ENCODE measurements at regions not wholly inside any gene's neighbourhood (a gene's known extent, or its start where the extent isn't known, plus 50 kb on each side); places are given as distances from the start of the nearest gene placed in this dataset.

DNA sequence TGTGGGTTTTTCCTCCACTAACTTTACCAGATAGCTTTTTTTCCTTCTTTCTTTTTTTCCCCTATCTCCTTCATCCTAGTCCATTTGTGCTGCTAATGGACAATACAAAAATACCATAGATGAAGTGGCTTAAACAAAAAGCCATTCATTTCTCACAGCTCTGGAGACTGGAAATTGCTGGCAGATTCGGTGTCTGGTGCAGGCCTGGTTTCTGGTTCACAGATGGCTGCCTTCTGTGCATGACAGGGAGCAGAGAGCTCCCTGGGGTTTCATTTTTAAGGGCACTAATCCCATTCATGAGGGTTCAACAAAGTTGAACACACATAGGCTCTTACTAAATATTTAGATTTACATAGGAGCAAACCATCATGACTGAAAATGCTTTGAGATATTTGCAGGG, 467.4 kb downstream of the TYW1 start:
- Histone ChIP-seq H3K14ac (replicated peaks; ENCODE audit: low read depth, low read length) (no peak overlapping the region), H4K20me1 (ENCODE audit: insufficient read depth, low read length) (no peaks in the 10 kb centered on the region), H3K36me3 (ENCODE audit: control insufficient read depth, insufficient read depth, low read length) (no peaks in the 10 kb centered on the region), H3K56ac (ENCODE audit: extremely low read depth, insufficient read depth, low read length) (no peak overlapping the region), H3K9me1 (ENCODE audit: insufficient read depth, low read length) (no peaks in the 10 kb centered on the region), H3K9me3 (ENCODE audit: control insufficient read depth, insufficient read depth, low read length) (peaks cover 5% of the 10 kb centered on the region; the same call in 1 of the 2 replicates), H3K4ac (ENCODE audit: low read depth, low read length) (no peak overlapping the region), H2AK5ac (ENCODE audit: low read depth, low read length) (no peak overlapping the region), H3K4me3 (ENCODE audit: insufficient read depth, low read depth, low read length) (no peak overlapping the region), H4K5ac (ENCODE audit: low read depth, low read length) (no peak overlapping the region), H4K8ac (ENCODE audit: low read depth in 2 of 2, low read length in 2 of 2) (no peak overlapping the region), H2BK120ac (ENCODE audit: low read depth, low read length) (no peak overlapping the region), H3K79me1 (ENCODE audit: low read depth in 1 of 2, low read length in 2 of 2) (no peaks in the 10 kb centered on the region), H3K27ac (ENCODE audit: insufficient read depth, low read length) (no peak overlapping the region), H2BK20ac (ENCODE audit: low read depth, low read length) (no peak overlapping the region), H4K91ac (ENCODE audit: insufficient read depth, low read depth, low read length) (no peak overlapping the region), H3K4me2 (ENCODE audit: low read depth, low read length) (no peak overlapping the region), H2BK5ac (ENCODE audit: low read depth, low read length, poor library complexity, severe bottlenecking) (no peak overlapping the region), H3K23ac (ENCODE audit: low read depth, low read length) (no peak overlapping the region), H2BK15ac (ENCODE audit: low read depth, low read length) (no peak overlapping the region), H3K9ac (ENCODE audit: low read depth, low read length) (no peak overlapping the region), H2AFZ (replicated peaks; ENCODE audit: low read length, poor library complexity) (no peak overlapping the region), H2AK9ac (replicated peaks; ENCODE audit: low read depth, low read length, poor library complexity) (no peak overlapping the region), H3K18ac (ENCODE audit: low read depth, low read length) (no peak overlapping the region), H3K27me3 (ENCODE audit: control insufficient read depth, insufficient read depth, low read length) (no peaks in the 10 kb centered on the region), H3K4me1 (ENCODE audit: control insufficient read depth, insufficient read depth, low read length) (no peaks in the 10 kb centered on the region)
- ChIA-PET CTCF (no interaction called here), POLR2A (ENCODE audit: unreplicated experiment) (no interaction called here)
- TF ChIP-seq CEBPB (IDR thresholded peaks at IDR 0.05; ENCODE audit: low read depth, low read length) (no peak), RCOR1 (IDR thresholded peaks at IDR 0.05; ENCODE audit: insufficient replicate concordance, low read length) (no peak), POLR2A (IDR thresholded peaks at IDR 0.05; ENCODE audit: low read depth, low read length) (no peak), NFE2L2 (IDR thresholded peaks at IDR 0.05; ENCODE audit: low read depth, low read length) (no peak), FOS (IDR thresholded peaks at IDR 0.05; ENCODE audit: low read depth, low read length) (no peak), MAFK (IDR thresholded peaks at IDR 0.05; ENCODE audit: low read depth, low read length) (no peak), RFX5 (IDR thresholded peaks at IDR 0.05; ENCODE audit: low read depth, low read length) (no peak), RAD21 (IDR thresholded peaks at IDR 0.05; ENCODE audit: low read length) (no peak), CHD1 (IDR thresholded peaks at IDR 0.05; ENCODE audit: low read depth, low read length) (no peak)
- TF ChIP-seq, protein P1, sequence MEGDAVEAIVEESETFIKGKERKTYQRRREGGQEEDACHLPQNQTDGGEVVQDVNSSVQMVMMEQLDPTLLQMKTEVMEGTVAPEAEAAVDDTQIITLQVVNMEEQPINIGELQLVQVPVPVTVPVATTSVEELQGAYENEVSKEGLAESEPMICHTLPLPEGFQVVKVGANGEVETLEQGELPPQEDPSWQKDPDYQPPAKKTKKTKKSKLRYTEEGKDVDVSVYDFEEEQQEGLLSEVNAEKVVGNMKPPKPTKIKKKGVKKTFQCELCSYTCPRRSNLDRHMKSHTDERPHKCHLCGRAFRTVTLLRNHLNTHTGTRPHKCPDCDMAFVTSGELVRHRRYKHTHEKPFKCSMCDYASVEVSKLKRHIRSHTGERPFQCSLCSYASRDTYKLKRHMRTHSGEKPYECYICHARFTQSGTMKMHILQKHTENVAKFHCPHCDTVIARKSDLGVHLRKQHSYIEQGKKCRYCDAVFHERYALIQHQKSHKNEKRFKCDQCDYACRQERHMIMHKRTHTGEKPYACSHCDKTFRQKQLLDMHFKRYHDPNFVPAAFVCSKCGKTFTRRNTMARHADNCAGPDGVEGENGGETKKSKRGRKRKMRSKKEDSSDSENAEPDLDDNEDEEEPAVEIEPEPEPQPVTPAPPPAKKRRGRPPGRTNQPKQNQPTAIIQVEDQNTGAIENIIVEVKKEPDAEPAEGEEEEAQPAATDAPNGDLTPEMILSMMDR (conservative IDR thresholded peaks at IDR 0.05; ENCODE audit: low read depth, low read length) = no peak
- TF ChIP-seq, protein P2, sequence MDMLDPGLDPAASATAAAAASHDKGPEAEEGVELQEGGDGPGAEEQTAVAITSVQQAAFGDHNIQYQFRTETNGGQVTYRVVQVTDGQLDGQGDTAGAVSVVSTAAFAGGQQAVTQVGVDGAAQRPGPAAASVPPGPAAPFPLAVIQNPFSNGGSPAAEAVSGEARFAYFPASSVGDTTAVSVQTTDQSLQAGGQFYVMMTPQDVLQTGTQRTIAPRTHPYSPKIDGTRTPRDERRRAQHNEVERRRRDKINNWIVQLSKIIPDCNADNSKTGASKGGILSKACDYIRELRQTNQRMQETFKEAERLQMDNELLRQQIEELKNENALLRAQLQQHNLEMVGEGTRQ (IDR thresholded peaks at IDR 0.05; ENCODE audit: low read depth, low read length) = no peak
- in situ Hi-C loops (cut with MboI; ENCODE audit: low sequenced_read_pairs) = no loop called here
- ATAC-seq (ENCODE audit: low read depth) (no peak), DNase-seq (no peak)
- dilution Hi-C loops (cut with HindIII; ENCODE audit: low sequenced_read_pairs, unreplicated experiment) = no loop called here
- no TSS peak for BruUV-seq (replicated peaks)
- WGBS, 2 experiments (ENCODE audit: extremely low coverage in 2 of 2, insufficient read length in 1 of 2) = 0% methylated on average over 1 of the region's 1 CpG; no CpG with 5 or more reads in 1 of the 2 experiments
- intact Hi-C loops (cut with micrococcal nuclease) = no loop called here

All from IMR-90 (cell line).